Smooth muscle cell (in vitro differentiated cells): ENCODE measurements at regions not wholly inside any gene's neighbourhood (a gene's known extent, or its start where the extent isn't known, plus 50 kb on each side); places are given as distances from the start of the nearest gene placed in this dataset.

Experiments
- DNase-seq: peaks from one replicate; lab custom pipeline; 2025; ENCODE audit not compliant: unreplicated experiment; lab: John Stamatoyannopoulos, UW
- H2AFZ ChIP-seq: fragments of 200-600 bp; sonication (generic); 2 replicates; pipeline ENCODE4 v1.6.0; 2016; ENCODE audit warnings: antibody characterized with exemption, low read depth, mild to moderate bottlenecking
- H3F3A ChIP-seq: fragments of 200-600 bp; sonication (generic); 2 replicates; pipeline ENCODE4 v1.6.0; 2017; ENCODE audit warnings: antibody characterized with exemption, low read depth
- H3K27ac ChIP-seq: fragments of 200-600 bp; sonication (generic); 2 replicates; pipeline ENCODE4 v1.5.1; 2016; ENCODE audit warnings: low read depth, mild to moderate bottlenecking
- H3K27me3 ChIP-seq: fragments of 200-600 bp; sonication (generic); 2 replicates; pipeline ENCODE4 v1.6.1; 2016; ENCODE audit warnings: low read depth, mild to moderate bottlenecking
- H3K36me3 ChIP-seq: fragments of 200-600 bp; sonication (generic); 2 replicates; pipeline ENCODE4 v1.5.1; 2016; ENCODE audit warnings: low read depth
- H3K4me1 ChIP-seq: fragments of 200-600 bp; sonication (generic); 2 replicates; pipeline ENCODE4 v1.5.1; 2016; ENCODE audit warnings: low read depth
- H3K4me2 ChIP-seq: fragments of 200-600 bp; sonication (generic); 2 replicates; pipeline ENCODE4 v1.6.0; 2016; ENCODE audit warnings: mild to moderate bottlenecking
- H3K4me3 ChIP-seq: fragments of 200-600 bp; sonication (generic); 2 replicates; pipeline ENCODE4 v1.5.1; 2016; ENCODE audit warnings: mild to moderate bottlenecking
- H3K79me2 ChIP-seq: fragments of 200-600 bp; sonication (generic); 2 replicates; pipeline ENCODE4 v1.6.0; 2016; ENCODE audit warnings: low read depth, mild to moderate bottlenecking
- H3K9ac ChIP-seq: fragments of 200-600 bp; sonication (generic); 2 replicates; pipeline ENCODE4 v1.6.0; 2016; ENCODE audit warnings: low read depth
- H3K9me3 ChIP-seq: fragments of 200-600 bp; sonication (generic); replicated peaks from 2 replicates; pipeline ENCODE4 v1.5.1; 2016; ENCODE audit warnings: low read depth
- H4K20me1 ChIP-seq: fragments of 200-600 bp; sonication (generic); 2 replicates; pipeline ENCODE4 v1.6.0; 2016; ENCODE audit warnings: low read depth
- CTCF ChIP-seq: fragments of 200-600 bp; sonication (generic); IDR thresholded peaks from 2 replicates; pipeline ENCODE4 v1.5.1; 2017; ENCODE audit warnings: borderline replicate concordance, mild to moderate bottlenecking, antibody characterized with exemption; ENCODE audit not compliant: insufficient read depth, poor library complexity, severe bottlenecking
- WGBS: methylation state at CpG from one replicate; pipeline ENCODE4 v1.1.7; 2016; ENCODE audit warnings: low lambda C conversion rate; 5-methylcytosine and 5-hydroxymethylcytosine counted together

- Histone ChIP-seq H2AFZ (no peak overlapping the region), H3K27me3 (no peaks in the 10 kb centered on the region), H3K36me3 (no peaks in the 10 kb centered on the region), H3F3A (no peaks in the 10 kb centered on the region), H3K4me2 (no peak overlapping the region), H3K4me1 (no peaks in the 10 kb centered on the region), H3K9me3 (no peaks in the 10 kb centered on the region), H3K27ac (no peak overlapping the region), H3K79me2 (no peaks in the 10 kb centered on the region), H3K9ac (no peak overlapping the region), H3K4me3 (no peak overlapping the region), H4K20me1 (no peaks in the 10 kb centered on the region)
- no peak for DNase-seq
- no peak for TF ChIP-seq CTCF
- 82% methylated on average over 1 of the region's 1 CpG for WGBS
Observed at GRCh38 chr2:156196031-156196430, 136.5 kb downstream of the NR4A2 start.

GRCh38 chr2:156192468-156192867, 140.1 kb downstream of the NR4A2 start:
- Histone ChIP-seq H3K27ac (no peak overlapping the region), H3K27me3 (no peaks in the 10 kb centered on the region), H3K9ac (no peak overlapping the region), H3K4me2 (no peak overlapping the region), H3K9me3 (no peaks in the 10 kb centered on the region), H3F3A (no peaks in the 10 kb centered on the region), H3K4me1 (no peaks in the 10 kb centered on the region), H3K36me3 (no peaks in the 10 kb centered on the region), H3K79me2 (no peaks in the 10 kb centered on the region), H3K4me3 (no peak overlapping the region), H4K20me1 (no peaks in the 10 kb centered on the region), H2AFZ (no peak overlapping the region)
- DNase-seq: no peak
- no peak for TF ChIP-seq CTCF

GRCh38 chr2:156191527-156191926, 141.0 kb downstream of the NR4A2 start:
- no peaks in the 10 kb centered on the region for H3K9me3 ChIP-seq
- H4K20me1 ChIP-seq: no peaks in the 10 kb centered on the region
- H3K27me3 ChIP-seq: no peaks in the 10 kb centered on the region
- no peaks in the 10 kb centered on the region for H3K79me2 ChIP-seq
- H3F3A ChIP-seq: no peaks in the 10 kb centered on the region
- 22% methylated on average over 2 of the region's 2 CpGs for whole genome bisulfite sequencing
- H3K4me3 ChIP-seq: no peak overlapping the region
- no peak overlapping the region for H2AFZ ChIP-seq
- TF ChIP-seq CTCF: no peak
- no peak for DNase-seq
- H3K36me3 ChIP-seq: no peaks in the 10 kb centered on the region
- H3K9ac ChIP-seq: no peak overlapping the region
- no peak overlapping the region for H3K4me2 ChIP-seq
- H3K4me1 ChIP-seq: no peaks in the 10 kb centered on the region
- no peak overlapping the region for H3K27ac ChIP-seq

GRCh38 chr2:156190517-156190916, 142.0 kb downstream of the NR4A2 start:
- H3K27me3 ChIP-seq: no peaks in the 10 kb centered on the region
- no peak overlapping the region for H3K4me2 ChIP-seq
- H3K9ac ChIP-seq: no peak overlapping the region
- no peaks in the 10 kb centered on the region for H3F3A ChIP-seq
- no peaks in the 10 kb centered on the region for H4K20me1 ChIP-seq
- H3K9me3 ChIP-seq: no peaks in the 10 kb centered on the region
- no peaks in the 10 kb centered on the region for H3K4me1 ChIP-seq
- no peaks in the 10 kb centered on the region for H3K36me3 ChIP-seq
- no peak for DNase-seq
- 91% methylated on average over 3 of the region's 3 CpGs for WGBS
- no peak overlapping the region for H2AFZ ChIP-seq
- no peak overlapping the region for H3K4me3 ChIP-seq
- H3K79me2 ChIP-seq: no peaks in the 10 kb centered on the region
- no peak for TF ChIP-seq CTCF
- no peak overlapping the region for H3K27ac ChIP-seq
